ENCODE measurements at regions not wholly inside any gene's neighbourhood (a gene's known extent, or its start where the extent isn't known, plus 50 kb on each side); places are given as distances from the start of the nearest gene placed in this dataset.

DNA sequence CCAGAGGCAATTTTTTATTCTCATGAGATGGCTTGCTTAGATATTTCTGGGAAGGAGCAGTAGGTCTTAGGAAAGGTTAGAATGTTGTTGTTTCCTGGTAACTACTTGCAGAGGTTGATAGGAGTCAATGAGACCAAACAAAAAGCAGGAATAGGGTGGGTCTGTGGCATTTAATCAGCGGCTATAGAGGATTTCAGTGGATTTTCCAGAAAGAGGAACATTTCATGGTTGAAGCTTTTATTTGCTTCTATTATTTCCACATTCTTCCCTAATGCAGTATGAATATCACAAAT lies 111.3 kb upstream of the PALMD start:
- TF ChIP-seq, protein P1, sequence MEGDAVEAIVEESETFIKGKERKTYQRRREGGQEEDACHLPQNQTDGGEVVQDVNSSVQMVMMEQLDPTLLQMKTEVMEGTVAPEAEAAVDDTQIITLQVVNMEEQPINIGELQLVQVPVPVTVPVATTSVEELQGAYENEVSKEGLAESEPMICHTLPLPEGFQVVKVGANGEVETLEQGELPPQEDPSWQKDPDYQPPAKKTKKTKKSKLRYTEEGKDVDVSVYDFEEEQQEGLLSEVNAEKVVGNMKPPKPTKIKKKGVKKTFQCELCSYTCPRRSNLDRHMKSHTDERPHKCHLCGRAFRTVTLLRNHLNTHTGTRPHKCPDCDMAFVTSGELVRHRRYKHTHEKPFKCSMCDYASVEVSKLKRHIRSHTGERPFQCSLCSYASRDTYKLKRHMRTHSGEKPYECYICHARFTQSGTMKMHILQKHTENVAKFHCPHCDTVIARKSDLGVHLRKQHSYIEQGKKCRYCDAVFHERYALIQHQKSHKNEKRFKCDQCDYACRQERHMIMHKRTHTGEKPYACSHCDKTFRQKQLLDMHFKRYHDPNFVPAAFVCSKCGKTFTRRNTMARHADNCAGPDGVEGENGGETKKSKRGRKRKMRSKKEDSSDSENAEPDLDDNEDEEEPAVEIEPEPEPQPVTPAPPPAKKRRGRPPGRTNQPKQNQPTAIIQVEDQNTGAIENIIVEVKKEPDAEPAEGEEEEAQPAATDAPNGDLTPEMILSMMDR (IDR thresholded peaks at IDR 0.05): no peak
- no peak for TF ChIP-seq POLR2A (IDR thresholded peaks at IDR 0.05)

Data from adrenal gland (tissue), 5 donors.